Stomach (tissue), 4 donors: ENCODE measurements at regions not wholly inside any gene's neighbourhood (a gene's known extent, or its start where the extent isn't known, plus 50 kb on each side); places are given as distances from the start of the nearest gene placed in this dataset.

ENCODE experiments used
- EP300 ChIP-seq: sonication (generic); formaldehyde crosslinking; IDR thresholded peaks from one replicate; pipeline ENCODE4 v1.6.1; 2017; ENCODE audit warnings: antibody characterized with exemption
- POLR2A ChIP-seq, 4 donors: fragments of 450-650 bp; IDR thresholded peaks; one replicate each; pipeline ENCODE4 v1.6.1; 2016; ENCODE audit warnings: antibody characterized with exemption in 4 of 4, control low read depth in 2 of 4, mild to moderate bottlenecking in 1 of 4, moderate library complexity in 1 of 4
- POLR2AphosphoS5 ChIP-seq, 3 donors: sonication (generic); formaldehyde crosslinking; IDR thresholded peaks; one replicate each; pipeline ENCODE4 v1.6.1; 2016; ENCODE audit warnings: antibody characterized with exemption in 3 of 3
- TF ChIP-seq, protein P1 (sequence below), 7 experiments: fragments of 450-650 bp in 4 of 7; fragments of 200-600 bp in 3 of 7; sonication (generic) in 3 of 7; IDR thresholded peaks; one replicate each; pipeline ENCODE4 v1.5.1; 2016 to 2019; ENCODE audit warnings: antibody characterized with exemption in 7 of 7, control low read depth in 2 of 7, mild to moderate bottlenecking in 1 of 7

DNA sequence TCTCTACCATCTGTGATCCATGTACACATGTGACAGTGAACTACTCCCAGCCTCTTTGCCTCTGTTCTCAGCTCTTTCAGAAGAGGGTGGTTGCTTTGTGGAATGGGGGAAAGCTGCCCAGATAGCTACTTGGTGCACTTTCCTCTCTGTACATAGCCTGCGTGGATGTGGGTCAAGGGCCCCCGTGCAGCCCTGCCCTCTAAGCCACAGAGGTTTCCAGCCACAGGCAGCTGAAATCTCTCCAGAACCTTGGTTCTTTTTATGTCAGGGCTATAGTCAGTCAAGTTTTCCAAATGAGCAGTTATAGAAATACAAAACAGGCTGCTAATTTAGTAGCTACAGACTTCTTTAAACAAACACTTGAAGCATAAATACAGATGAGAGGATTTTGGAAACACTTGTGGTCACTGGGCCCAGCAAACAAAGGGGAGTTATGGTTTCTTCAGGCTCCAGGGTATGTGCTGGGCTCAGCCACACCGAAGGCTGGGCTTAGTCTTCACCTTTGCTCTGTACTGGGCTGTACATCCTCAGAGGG lies 199.7 kb upstream of the ASIC2 start:
- TF ChIP-seq, protein P1, sequence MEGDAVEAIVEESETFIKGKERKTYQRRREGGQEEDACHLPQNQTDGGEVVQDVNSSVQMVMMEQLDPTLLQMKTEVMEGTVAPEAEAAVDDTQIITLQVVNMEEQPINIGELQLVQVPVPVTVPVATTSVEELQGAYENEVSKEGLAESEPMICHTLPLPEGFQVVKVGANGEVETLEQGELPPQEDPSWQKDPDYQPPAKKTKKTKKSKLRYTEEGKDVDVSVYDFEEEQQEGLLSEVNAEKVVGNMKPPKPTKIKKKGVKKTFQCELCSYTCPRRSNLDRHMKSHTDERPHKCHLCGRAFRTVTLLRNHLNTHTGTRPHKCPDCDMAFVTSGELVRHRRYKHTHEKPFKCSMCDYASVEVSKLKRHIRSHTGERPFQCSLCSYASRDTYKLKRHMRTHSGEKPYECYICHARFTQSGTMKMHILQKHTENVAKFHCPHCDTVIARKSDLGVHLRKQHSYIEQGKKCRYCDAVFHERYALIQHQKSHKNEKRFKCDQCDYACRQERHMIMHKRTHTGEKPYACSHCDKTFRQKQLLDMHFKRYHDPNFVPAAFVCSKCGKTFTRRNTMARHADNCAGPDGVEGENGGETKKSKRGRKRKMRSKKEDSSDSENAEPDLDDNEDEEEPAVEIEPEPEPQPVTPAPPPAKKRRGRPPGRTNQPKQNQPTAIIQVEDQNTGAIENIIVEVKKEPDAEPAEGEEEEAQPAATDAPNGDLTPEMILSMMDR (IDR thresholded peaks at IDR 0.05) = no peak
- no peak for TF ChIP-seq POLR2A (IDR thresholded peaks at IDR 0.05)
- TF ChIP-seq EP300 = no peak
- no peak for TF ChIP-seq POLR2AphosphoS5 (IDR thresholded peaks at IDR 0.05)
